Glutamatergic neuron (in vitro differentiated cells): ENCODE measurements at regions not wholly inside any gene's neighbourhood (a gene's known extent, or its start where the extent isn't known, plus 50 kb on each side); places are given as distances from the start of the nearest gene placed in this dataset.

Experiments used
- DNase-seq: peaks from one replicate; pipeline ENCODE4 v3.0.0; 2022
- H3K27ac Mint-ChIP-seq: one replicate; pipeline ENCODE4 v1.8.0; 2020; ENCODE audit warnings: mild to moderate bottlenecking, mixed read lengths, inconsistent platforms; ENCODE audit not compliant: unreplicated experiment
- H3K27me3 Mint-ChIP-seq: one replicate; pipeline ENCODE4 v1.8.0; 2020; ENCODE audit warnings: mild to moderate bottlenecking, moderate library complexity, mixed read lengths, inconsistent platforms; ENCODE audit not compliant: unreplicated experiment
- H3K36me3 Mint-ChIP-seq: one replicate; pipeline ENCODE4 v1.8.0; 2020; ENCODE audit warnings: mild to moderate bottlenecking, mixed read lengths, inconsistent platforms; ENCODE audit not compliant: unreplicated experiment
- H3K4me1 Mint-ChIP-seq: one replicate; pipeline ENCODE4 v1.8.0; 2020; ENCODE audit warnings: mild to moderate bottlenecking, low read depth, mixed read lengths, inconsistent platforms; ENCODE audit not compliant: unreplicated experiment
- H3K4me3 Mint-ChIP-seq: one replicate; pipeline ENCODE4 v1.8.0; 2020; ENCODE audit warnings: mild to moderate bottlenecking, mixed read lengths, inconsistent platforms; ENCODE audit not compliant: unreplicated experiment
- H3K9me3 Mint-ChIP-seq: one replicate; pipeline ENCODE4 v1.8.0; 2020; ENCODE audit warnings: mild to moderate bottlenecking, moderate library complexity, mixed read lengths, inconsistent platforms; ENCODE audit not compliant: unreplicated experiment
- TF ChIP-seq, protein P1 (sequence below): fragments of 200-600 bp; sonication (generic); IDR thresholded peaks from one replicate; pipeline ENCODE4 v1.5.0; 2021; ENCODE audit not compliant: partially characterized antibody, unreplicated experiment

DNA sequence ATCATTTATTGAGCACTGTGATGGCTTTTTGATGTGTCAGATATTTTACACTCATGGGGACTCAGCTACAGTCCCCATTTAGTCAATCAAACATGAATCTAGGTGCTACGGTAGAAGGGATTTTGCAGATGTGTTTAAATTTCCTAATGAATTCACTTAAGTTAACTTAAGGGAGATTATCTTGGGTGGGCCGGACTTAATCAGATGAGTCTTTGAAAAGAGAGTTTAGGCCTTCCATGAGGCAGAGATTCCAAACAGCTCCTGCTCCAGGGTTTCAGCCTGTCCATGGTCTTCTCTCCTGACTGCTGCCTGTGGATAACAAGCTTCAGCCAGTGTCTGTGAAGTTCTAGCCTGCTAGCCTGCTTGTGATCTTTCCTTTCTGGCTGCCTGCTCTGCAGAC, 202.4 kb downstream of the IDS start:
- no peak for DNase-seq
- TF ChIP-seq, protein P1, sequence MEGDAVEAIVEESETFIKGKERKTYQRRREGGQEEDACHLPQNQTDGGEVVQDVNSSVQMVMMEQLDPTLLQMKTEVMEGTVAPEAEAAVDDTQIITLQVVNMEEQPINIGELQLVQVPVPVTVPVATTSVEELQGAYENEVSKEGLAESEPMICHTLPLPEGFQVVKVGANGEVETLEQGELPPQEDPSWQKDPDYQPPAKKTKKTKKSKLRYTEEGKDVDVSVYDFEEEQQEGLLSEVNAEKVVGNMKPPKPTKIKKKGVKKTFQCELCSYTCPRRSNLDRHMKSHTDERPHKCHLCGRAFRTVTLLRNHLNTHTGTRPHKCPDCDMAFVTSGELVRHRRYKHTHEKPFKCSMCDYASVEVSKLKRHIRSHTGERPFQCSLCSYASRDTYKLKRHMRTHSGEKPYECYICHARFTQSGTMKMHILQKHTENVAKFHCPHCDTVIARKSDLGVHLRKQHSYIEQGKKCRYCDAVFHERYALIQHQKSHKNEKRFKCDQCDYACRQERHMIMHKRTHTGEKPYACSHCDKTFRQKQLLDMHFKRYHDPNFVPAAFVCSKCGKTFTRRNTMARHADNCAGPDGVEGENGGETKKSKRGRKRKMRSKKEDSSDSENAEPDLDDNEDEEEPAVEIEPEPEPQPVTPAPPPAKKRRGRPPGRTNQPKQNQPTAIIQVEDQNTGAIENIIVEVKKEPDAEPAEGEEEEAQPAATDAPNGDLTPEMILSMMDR = no peak
- Mint-ChIP-seq H3K4me1 (no peaks in the 10 kb centered on the region), H3K36me3 (no peaks in the 10 kb centered on the region), H3K27ac (no peak overlapping the region), H3K27me3 (no peaks in the 10 kb centered on the region), H3K4me3 (no peak overlapping the region), H3K9me3 (no peaks in the 10 kb centered on the region)

- H3K4me3 Mint-ChIP-seq = no peak overlapping the region
- TF ChIP-seq, protein P1 = no peak
- no peaks in the 10 kb centered on the region for H3K4me1 Mint-ChIP-seq
- no peak overlapping the region for H3K27ac Mint-ChIP-seq
- no peak for DNase-seq
- H3K27me3 Mint-ChIP-seq = no peaks in the 10 kb centered on the region
- H3K36me3 Mint-ChIP-seq = no peaks in the 10 kb centered on the region
- no peaks in the 10 kb centered on the region for H3K9me3 Mint-ChIP-seq
These were observed 207.0 kb downstream of the IDS start for GRCh38 chrX:149298111-149298510.

- no peak overlapping the region for H3K27ac Mint-ChIP-seq
- TF ChIP-seq, protein P1 = no peak
- H3K36me3 Mint-ChIP-seq = no peaks in the 10 kb centered on the region
- DNase-seq = no peak
- H3K27me3 Mint-ChIP-seq = no peaks in the 10 kb centered on the region
- no peaks in the 10 kb centered on the region for H3K4me1 Mint-ChIP-seq
- H3K9me3 Mint-ChIP-seq = no peaks in the 10 kb centered on the region
- H3K4me3 Mint-ChIP-seq = no peak overlapping the region
These were observed 209.0 kb downstream of the IDS start for GRCh38 chrX:149296092-149296491.

GRCh38 chrX:149286940-149287349, 218.2 kb downstream of the IDS start:
- Mint-ChIP-seq H3K36me3 (no peaks in the 10 kb centered on the region), H3K9me3 (no peaks in the 10 kb centered on the region), H3K4me1 (no peaks in the 10 kb centered on the region), H3K27me3 (no peaks in the 10 kb centered on the region), H3K27ac (no peak overlapping the region), H3K4me3 (no peak overlapping the region)
- TF ChIP-seq, protein P1 = peak; percentile 73
- DNase-seq = peak; percentile 39

DNA sequence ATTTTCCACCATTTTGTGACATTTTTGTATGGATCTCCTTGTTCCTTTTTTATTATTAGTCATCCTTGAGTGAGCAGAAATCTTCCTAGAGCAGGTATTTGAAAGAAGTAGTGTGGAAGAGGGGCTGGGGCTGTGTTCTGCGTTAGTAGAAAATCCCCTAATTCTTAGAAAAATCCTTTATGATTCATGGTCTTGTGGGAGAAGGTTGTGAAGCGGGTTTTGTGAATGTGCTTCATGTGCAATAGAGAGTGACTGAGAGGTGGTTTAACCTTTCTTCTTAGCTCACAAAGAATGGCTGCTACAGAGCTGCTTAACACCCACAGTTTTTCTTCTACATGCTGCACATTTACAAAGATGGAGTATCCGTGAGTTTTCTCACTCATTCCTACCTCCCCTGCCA, 220.5 kb downstream of the IDS start:
- TF ChIP-seq, protein P1 = no peak
- Mint-ChIP-seq H3K27ac (no peak overlapping the region), H3K9me3 (no peaks in the 10 kb centered on the region)

More for the DNA sequence above, 220.5 kb downstream of the IDS start:
- Mint-ChIP-seq H3K4me1 (no peaks in the 10 kb centered on the region), H3K4me3 (no peak overlapping the region), H3K36me3 (no peaks in the 10 kb centered on the region), H3K27me3 (no peaks in the 10 kb centered on the region)
- DNase-seq = no peak
